ENCODE measurements at regions not wholly inside any gene's neighbourhood (a gene's known extent, or its start where the extent isn't known, plus 50 kb on each side); places are given as distances from the start of the nearest gene placed in this dataset.

DNA sequence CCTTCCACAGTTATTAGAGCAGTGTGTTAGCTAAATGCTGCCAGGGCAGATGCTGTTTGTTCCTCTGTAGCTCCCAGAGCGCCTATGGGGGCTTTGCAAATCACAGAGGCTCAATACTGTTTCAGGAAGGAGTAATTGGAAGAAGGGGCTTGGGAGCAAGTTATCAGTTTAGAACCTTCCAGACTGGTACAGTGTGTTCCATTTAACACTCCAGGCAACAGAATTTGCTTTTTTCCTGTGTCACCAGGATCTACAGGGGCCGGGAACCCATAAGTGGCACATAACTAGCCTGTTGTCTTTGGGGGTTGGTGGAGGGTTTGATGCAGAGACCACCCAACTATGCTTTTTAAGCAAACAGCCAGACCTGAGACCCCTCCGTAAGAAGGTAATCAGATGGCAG is 307.3 kb upstream of the KCNN2 start:
- Histone ChIP-seq H3K9me3 (no peaks in the 10 kb centered on the region), H3K27me3 (replicated peaks; ENCODE audit: control insufficient read depth, insufficient read depth, low read length) (no peaks in the 10 kb centered on the region; the same call in 1 of the 2 replicates), H3K4me3 (ENCODE audit: low read depth, low read length) (no peak overlapping the region), H3K4me1 (no peaks in the 10 kb centered on the region), H3K36me3 (ENCODE audit: control insufficient read depth, insufficient read depth, low read length) (no peaks in the 10 kb centered on the region)
- ChIA-PET POLR2A (no interaction called here), CTCF (no interaction called here)
- Mint-ChIP-seq H3K27me3 (ENCODE audit: insufficient read depth, unreplicated experiment) (peaks cover 16% of the 10 kb centered on the region), H3K27ac (ENCODE audit: unreplicated experiment) (no peak overlapping the region), H3K36me3 (ENCODE audit: insufficient read depth, unreplicated experiment) (no peaks in the 10 kb centered on the region), H3K4me1 (ENCODE audit: low read depth, unreplicated experiment) (no peaks in the 10 kb centered on the region), H3K9me3 (ENCODE audit: unreplicated experiment) (no peaks in the 10 kb centered on the region), H3K4me3 (ENCODE audit: unreplicated experiment) (no peak overlapping the region)
- no TSS peak for BruUV-seq (replicated peaks)
- TF ChIP-seq, protein P1, sequence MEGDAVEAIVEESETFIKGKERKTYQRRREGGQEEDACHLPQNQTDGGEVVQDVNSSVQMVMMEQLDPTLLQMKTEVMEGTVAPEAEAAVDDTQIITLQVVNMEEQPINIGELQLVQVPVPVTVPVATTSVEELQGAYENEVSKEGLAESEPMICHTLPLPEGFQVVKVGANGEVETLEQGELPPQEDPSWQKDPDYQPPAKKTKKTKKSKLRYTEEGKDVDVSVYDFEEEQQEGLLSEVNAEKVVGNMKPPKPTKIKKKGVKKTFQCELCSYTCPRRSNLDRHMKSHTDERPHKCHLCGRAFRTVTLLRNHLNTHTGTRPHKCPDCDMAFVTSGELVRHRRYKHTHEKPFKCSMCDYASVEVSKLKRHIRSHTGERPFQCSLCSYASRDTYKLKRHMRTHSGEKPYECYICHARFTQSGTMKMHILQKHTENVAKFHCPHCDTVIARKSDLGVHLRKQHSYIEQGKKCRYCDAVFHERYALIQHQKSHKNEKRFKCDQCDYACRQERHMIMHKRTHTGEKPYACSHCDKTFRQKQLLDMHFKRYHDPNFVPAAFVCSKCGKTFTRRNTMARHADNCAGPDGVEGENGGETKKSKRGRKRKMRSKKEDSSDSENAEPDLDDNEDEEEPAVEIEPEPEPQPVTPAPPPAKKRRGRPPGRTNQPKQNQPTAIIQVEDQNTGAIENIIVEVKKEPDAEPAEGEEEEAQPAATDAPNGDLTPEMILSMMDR (IDR thresholded peaks at IDR 0.05; ENCODE audit: insufficient read depth in 1 of 2, low read depth in 1 of 2, low read length in 1 of 2, severe bottlenecking in 1 of 2, unreplicated experiment in 1 of 2) = no peak
- intact Hi-C loops (cut with micrococcal nuclease; ENCODE audit: unreplicated experiment) = no loop called here
- DNase-seq = no peak

DNA sequence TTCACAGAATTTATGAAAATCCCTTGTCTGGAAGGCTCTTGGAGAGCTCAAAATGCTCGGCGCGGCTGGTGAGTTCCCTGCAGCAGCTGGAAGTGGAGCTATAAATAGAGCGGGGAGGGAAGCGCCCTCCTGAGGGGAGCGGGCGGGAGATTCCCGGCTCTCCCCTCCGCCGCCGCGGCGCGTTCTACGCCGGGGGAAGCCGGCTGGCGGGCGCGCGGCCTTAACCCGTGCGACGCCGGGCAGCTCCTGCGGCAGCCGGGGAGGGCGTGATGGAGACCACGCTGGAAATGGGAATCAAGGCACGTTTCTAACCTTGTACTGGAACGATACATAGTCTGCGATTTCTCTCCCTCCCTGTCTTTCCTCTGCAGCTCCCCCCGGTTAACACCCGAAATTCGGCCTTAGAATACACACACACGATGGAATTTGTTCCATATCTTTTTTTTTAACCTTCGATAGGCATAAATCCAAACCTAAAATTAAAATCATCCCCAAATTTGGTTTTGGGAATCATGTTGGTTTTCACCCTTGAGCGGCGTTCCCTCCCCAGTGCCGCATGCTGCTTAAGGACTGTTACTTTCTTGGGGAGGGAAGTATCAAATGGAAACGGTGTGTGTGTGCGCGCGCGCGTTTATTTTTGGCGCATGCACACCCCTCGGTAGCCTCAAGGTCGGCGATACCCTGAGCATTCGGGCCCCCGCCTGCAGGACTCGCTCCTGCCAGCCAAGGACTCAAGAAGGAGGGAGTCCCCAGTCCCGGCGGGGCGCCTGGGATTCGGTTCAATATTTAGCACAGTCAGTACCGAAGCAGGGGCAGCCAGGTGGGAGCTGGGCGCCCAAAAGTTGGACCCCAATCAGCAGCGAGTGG is 306.3 kb upstream of the KCNN2 start:
- H3K9me3 ChIP-seq = no peaks in the 10 kb centered on the region
- intact Hi-C loops (cut with micrococcal nuclease; ENCODE audit: unreplicated experiment) = no loop called here
- peaks cover 16% of the 10 kb centered on the region for H3K27me3 Mint-ChIP-seq (ENCODE audit: insufficient read depth, unreplicated experiment)
- no TSS peak for BruUV-seq (replicated peaks)
- TF ChIP-seq, protein P1 (IDR thresholded peaks at IDR 0.05; ENCODE audit: insufficient read depth in 1 of 2, low read depth in 1 of 2, low read length in 1 of 2, severe bottlenecking in 1 of 2, unreplicated experiment in 1 of 2) = no peak
- no peaks in the 10 kb centered on the region for H3K36me3 ChIP-seq (ENCODE audit: control insufficient read depth, insufficient read depth, low read length)
- no peak overlapping the region for H3K4me3 ChIP-seq (ENCODE audit: low read depth, low read length)
- H3K9me3 Mint-ChIP-seq (ENCODE audit: unreplicated experiment) = no peaks in the 10 kb centered on the region
- DNase-seq = no peak
- CTCF ChIA-PET = no interaction called here
- no peak overlapping the region for H3K27ac Mint-ChIP-seq (ENCODE audit: unreplicated experiment)
- no peaks in the 10 kb centered on the region; the same call in 1 of the 2 replicates for H3K27me3 ChIP-seq (replicated peaks; ENCODE audit: control insufficient read depth, insufficient read depth, low read length)
- no peak overlapping the region for H3K4me3 Mint-ChIP-seq (ENCODE audit: unreplicated experiment)
- no peaks in the 10 kb centered on the region for H3K36me3 Mint-ChIP-seq (ENCODE audit: insufficient read depth, unreplicated experiment)
- H3K4me1 Mint-ChIP-seq (ENCODE audit: low read depth, unreplicated experiment) = no peaks in the 10 kb centered on the region
- POLR2A ChIA-PET = no interaction called here
- H3K4me1 ChIP-seq = no peaks in the 10 kb centered on the region

DNA sequence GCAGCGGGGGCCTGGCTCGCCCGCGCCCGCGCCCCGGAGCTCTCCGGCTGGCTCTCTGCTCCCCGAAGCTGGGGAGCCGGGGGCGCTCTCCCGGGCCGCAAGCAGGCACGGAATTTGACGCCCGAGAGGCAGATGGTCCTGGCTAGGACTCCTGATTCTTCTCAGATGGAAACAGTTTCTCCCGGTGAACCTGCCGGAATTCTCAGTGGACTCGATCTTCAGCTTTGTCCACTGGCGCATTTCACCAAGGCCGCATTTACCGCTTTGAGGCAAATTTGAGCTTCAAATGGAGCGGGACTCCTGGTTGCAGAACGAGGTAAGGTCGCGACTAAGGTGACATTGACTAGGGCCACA is 305.7 kb upstream of the KCNN2 start:
- no peaks in the 10 kb centered on the region for H3K36me3 Mint-ChIP-seq (ENCODE audit: insufficient read depth, unreplicated experiment)
- no peaks in the 10 kb centered on the region for H3K4me1 ChIP-seq
- no peak overlapping the region for H3K27ac Mint-ChIP-seq (ENCODE audit: unreplicated experiment)
- H3K27me3 ChIP-seq (replicated peaks; ENCODE audit: control insufficient read depth, insufficient read depth, low read length) = no peaks in the 10 kb centered on the region; the same call in 1 of the 2 replicates
- POLR2A ChIA-PET = no interaction called here
- intact Hi-C loops (cut with micrococcal nuclease; ENCODE audit: unreplicated experiment) = no loop called here
- no peak for DNase-seq
- H3K4me3 Mint-ChIP-seq (ENCODE audit: unreplicated experiment) = no peak overlapping the region
- peaks cover 16% of the 10 kb centered on the region for H3K27me3 Mint-ChIP-seq (ENCODE audit: insufficient read depth, unreplicated experiment)
- H3K4me1 Mint-ChIP-seq (ENCODE audit: low read depth, unreplicated experiment) = no peaks in the 10 kb centered on the region
- no peak overlapping the region for H3K4me3 ChIP-seq (ENCODE audit: low read depth, low read length)
- TF ChIP-seq, protein P1 (IDR thresholded peaks at IDR 0.05; ENCODE audit: insufficient read depth in 1 of 2, low read depth in 1 of 2, low read length in 1 of 2, severe bottlenecking in 1 of 2, unreplicated experiment in 1 of 2) = no peak
- no peaks in the 10 kb centered on the region for H3K9me3 ChIP-seq
- no peaks in the 10 kb centered on the region for H3K9me3 Mint-ChIP-seq (ENCODE audit: unreplicated experiment)
- CTCF ChIA-PET = no interaction called here
- BruUV-seq (replicated peaks) = no TSS peak
- H3K36me3 ChIP-seq (ENCODE audit: control insufficient read depth, insufficient read depth, low read length) = no peaks in the 10 kb centered on the region
